Ovary (tissue), 7 donors: ENCODE measurements at regions not wholly inside any gene's neighbourhood (a gene's known extent, or its start where the extent isn't known, plus 50 kb on each side); places are given as distances from the start of the nearest gene placed in this dataset.

Experiments
- DNase-seq, 5 donors: peaks; one replicate each; pipeline ENCODE4 v3.0.0-alpha.2; 2019 to 2020
- H3K27ac ChIP-seq, 2 donors: fragments of 200-600 bp; one replicate each; pipeline versions ENCODE4 v1.5.1 to v1.8.0; 2019 to 2022
- H3K27me3 ChIP-seq: fragments of 200-600 bp; one replicate; pipeline ENCODE4 v1.8.0; 2022
- H3K36me3 ChIP-seq: fragments of 200-600 bp; sonication (generic); one replicate; pipeline ENCODE4 v1.5.1; 2019
- H3K4me1 ChIP-seq: one replicate; pipeline ENCODE4 v1.8.1; 2013; ENCODE audit warnings: mild to moderate bottlenecking, moderate library complexity; ENCODE audit not compliant: insufficient read depth
- H3K4me3 ChIP-seq: fragments of 200-600 bp; sonication (generic); one replicate; pipeline ENCODE4 v1.5.1; 2017
- H3K9me3 ChIP-seq, 2 donors: fragments of 200-600 bp in 1 of 2; sonication (generic) in 1 of 2; one replicate each; pipeline versions ENCODE4 v1.5.1 to v1.8.1; 2013 to 2019; ENCODE audit warnings: mild to moderate bottlenecking in 1 of 2, moderate library complexity in 1 of 2
- EP300 ChIP-seq: sonication (generic); formaldehyde crosslinking; IDR thresholded peaks from one replicate; pipeline ENCODE4 v1.6.1; 2017; ENCODE audit warnings: antibody characterized with exemption
- POLR2A ChIP-seq: fragments of 450-650 bp; IDR thresholded peaks from one replicate; pipeline ENCODE4 v1.6.1; 2017; ENCODE audit warnings: antibody characterized with exemption, mild to moderate bottlenecking, moderate library complexity
- WGBS, 3 donors: extraction: QIAGEN DNeasy Blood & Tissue Kit in 1 of 3; methylation state at CpG; one replicate each; pipeline versions ENCODE4 v1.1.5 to v1.1.7; 2013 to 2017; 5-methylcytosine and 5-hydroxymethylcytosine counted together
- intact Hi-C, 4 donors: fragments of 100-400 bp; cut with DNase I; formaldehyde crosslinking; loops; one replicate each; pipeline versions ENCODE4 v1.11.0 to v1.15.1; 2022 to 2023
- TF ChIP-seq, protein P1 (sequence below), 3 donors: fragments of 450-650 bp in 2 of 3; fragments of 200-600 bp in 1 of 3; IDR thresholded peaks; one replicate each; pipeline versions ENCODE4 v1.5.1 to v1.8.0; 2016 to 2022; ENCODE audit warnings: antibody characterized with exemption in 3 of 3, mild to moderate bottlenecking in 1 of 3
- donor health status: DM: no; HTN: no; CAD: no; lungs with moderate emphysema.
- donor health status: DM: no; HTN: no; CAD: no.
- donor health status: Bipolar disorder and iron deficiency.
- donor health status: DM: no; HTN: no; CAD: no.
- donor health status: DM: yes; HTN: yes; CAD: no.

GRCh38 chr6:84346372-84346771 lies 118.9 kb upstream of the CEP162 start:
- no peaks in the 10 kb centered on the region for H3K36me3 ChIP-seq
- intact Hi-C loops, result no loop called here
- H3K4me1 ChIP-seq, result no peaks in the 10 kb centered on the region
- DNase-seq, result no peak
- no peak overlapping the region for H3K4me3 ChIP-seq
- no peaks in the 10 kb centered on the region for H3K9me3 ChIP-seq
- H3K27me3 ChIP-seq, result no peaks in the 10 kb centered on the region
- H3K27ac ChIP-seq, result no peak overlapping the region
- TF ChIP-seq, protein P1, sequence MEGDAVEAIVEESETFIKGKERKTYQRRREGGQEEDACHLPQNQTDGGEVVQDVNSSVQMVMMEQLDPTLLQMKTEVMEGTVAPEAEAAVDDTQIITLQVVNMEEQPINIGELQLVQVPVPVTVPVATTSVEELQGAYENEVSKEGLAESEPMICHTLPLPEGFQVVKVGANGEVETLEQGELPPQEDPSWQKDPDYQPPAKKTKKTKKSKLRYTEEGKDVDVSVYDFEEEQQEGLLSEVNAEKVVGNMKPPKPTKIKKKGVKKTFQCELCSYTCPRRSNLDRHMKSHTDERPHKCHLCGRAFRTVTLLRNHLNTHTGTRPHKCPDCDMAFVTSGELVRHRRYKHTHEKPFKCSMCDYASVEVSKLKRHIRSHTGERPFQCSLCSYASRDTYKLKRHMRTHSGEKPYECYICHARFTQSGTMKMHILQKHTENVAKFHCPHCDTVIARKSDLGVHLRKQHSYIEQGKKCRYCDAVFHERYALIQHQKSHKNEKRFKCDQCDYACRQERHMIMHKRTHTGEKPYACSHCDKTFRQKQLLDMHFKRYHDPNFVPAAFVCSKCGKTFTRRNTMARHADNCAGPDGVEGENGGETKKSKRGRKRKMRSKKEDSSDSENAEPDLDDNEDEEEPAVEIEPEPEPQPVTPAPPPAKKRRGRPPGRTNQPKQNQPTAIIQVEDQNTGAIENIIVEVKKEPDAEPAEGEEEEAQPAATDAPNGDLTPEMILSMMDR (IDR thresholded peaks at IDR 0.05), result no peak
- TF ChIP-seq EP300, result no peak
- no peak for TF ChIP-seq POLR2A

GRCh38 chr6:84344005-84344404 lies 116.6 kb upstream of the CEP162 start:
- no peaks in the 10 kb centered on the region for H3K36me3 ChIP-seq
- TF ChIP-seq EP300 (no peak), POLR2A (no peak)
- TF ChIP-seq, protein P1 (IDR thresholded peaks at IDR 0.05), result no peak
- no peaks in the 10 kb centered on the region for H3K9me3 ChIP-seq
- H3K27me3 ChIP-seq, result no peaks in the 10 kb centered on the region
- WGBS, 3 donors, result 62 to 76% (median 69%) methylated on average over 3 of the region's 3 CpGs
- H3K27ac ChIP-seq, result no peak overlapping the region
- no peak overlapping the region for H3K4me3 ChIP-seq
- H3K4me1 ChIP-seq, result no peaks in the 10 kb centered on the region
- DNase-seq, result no peak
- intact Hi-C loops, result no loop called here

- Histone ChIP-seq H3K4me3 (no peak overlapping the region), H3K9me3 (no peaks in the 10 kb centered on the region), H3K36me3 (no peaks in the 10 kb centered on the region), H3K27ac (no peak overlapping the region), H3K4me1 (no peaks in the 10 kb centered on the region), H3K27me3 (no peaks in the 10 kb centered on the region)
- TF ChIP-seq EP300 (no peak), POLR2A (no peak)
- TF ChIP-seq, protein P1 (IDR thresholded peaks at IDR 0.05), result no peak
- DNase-seq, result no peak
- intact Hi-C loops, result no loop called here
- WGBS, 3 donors, result 84 to 86% (median 86%) methylated on average over 8 of the region's 8 CpGs
Measured at GRCh38 chr6:84340422-84340821, 113.0 kb upstream of the CEP162 start.

DNA sequence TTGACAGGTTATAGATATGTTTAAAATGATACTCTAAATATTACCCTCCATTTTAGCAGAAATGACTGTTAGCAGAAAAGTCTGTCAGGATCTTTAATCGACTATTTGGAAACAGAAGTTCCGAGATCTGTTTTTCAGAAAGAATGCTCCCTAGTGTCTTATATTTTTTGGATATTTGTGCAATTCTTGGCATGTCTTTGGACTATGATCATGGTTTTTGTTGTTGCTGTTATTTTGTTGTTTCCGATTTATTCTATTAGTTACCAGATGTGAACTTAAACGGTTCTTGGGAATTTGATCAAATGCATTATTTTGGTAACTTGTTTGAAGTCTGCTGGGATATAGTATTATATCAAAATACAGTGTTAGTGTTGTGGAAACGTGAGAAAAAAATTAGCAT lies 106.4 kb upstream of the CEP162 start:
- no peaks in the 10 kb centered on the region for H3K27me3 ChIP-seq
- no peak for DNase-seq
- no peak overlapping the region for H3K4me3 ChIP-seq
- no peaks in the 10 kb centered on the region for H3K9me3 ChIP-seq
- WGBS, 3 donors, result 51 to 69% (median 59%) methylated on average over 5 of the region's 5 CpGs
- H3K27ac ChIP-seq, result no peak overlapping the region
- H3K36me3 ChIP-seq, result no peaks in the 10 kb centered on the region
- no peak for TF ChIP-seq POLR2A
- TF ChIP-seq, protein P1 (IDR thresholded peaks at IDR 0.05), result no peak
- TF ChIP-seq EP300, result no peak
- intact Hi-C loops, result no loop called here
- no peaks in the 10 kb centered on the region for H3K4me1 ChIP-seq
